Lung (tissue), 11 donors: ENCODE measurements at regions not wholly inside any gene's neighbourhood (a gene's known extent, or its start where the extent isn't known, plus 50 kb on each side); places are given as distances from the start of the nearest gene placed in this dataset.

ENCODE experiments used
- ATAC-seq: fragments of 200-7000 bp; cut with Tn5 transposase; one replicate; pipeline ENCODE4 v1.9.1; 2020; ENCODE audit warnings: moderate number of reproducible peaks; ENCODE audit not compliant: insufficient read depth, low FRiP score
- DNase-seq, 3 donors: peaks; one replicate each; pipeline ENCODE4 v3.0.0-alpha.2; 2013 to 2017
- H3K27ac ChIP-seq, 2 donors: one replicate each; pipeline ENCODE4 v1.5.1; 2013; ENCODE audit warnings: mild to moderate bottlenecking in 2 of 2, moderate library complexity in 2 of 2, control low read depth in 1 of 2, inconsistent platforms in 1 of 2, low read depth in 1 of 2, low read length in 1 of 2
- H3K27me3 ChIP-seq, 3 donors: one replicate each; pipeline ENCODE4 v1.5.1; 2013; ENCODE audit warnings: low read length in 2 of 3; ENCODE audit not compliant: control insufficient read depth in 3 of 3, insufficient read depth in 3 of 3
- H3K36me3 ChIP-seq, 4 donors: one replicate each; pipeline ENCODE4 v1.5.1; 2013; ENCODE audit warnings: low read length in 4 of 4, mild to moderate bottlenecking in 1 of 4, moderate library complexity in 1 of 4; ENCODE audit not compliant: control insufficient read depth in 4 of 4, insufficient read depth in 4 of 4
- H3K4me1 ChIP-seq, 5 donors: one replicate each; pipeline ENCODE4 v1.5.1; 2013; ENCODE audit warnings: low read length in 5 of 5, mild to moderate bottlenecking in 2 of 5, moderate library complexity in 1 of 5; ENCODE audit not compliant: control insufficient read depth in 5 of 5, insufficient read depth in 5 of 5
- H3K4me3 ChIP-seq: one replicate; pipeline ENCODE4 v1.5.1; 2013; ENCODE audit warnings: mild to moderate bottlenecking, control low read depth, moderate library complexity
- H3K9ac ChIP-seq, 2 donors: one replicate each; pipeline ENCODE4 v1.5.1; 2013; ENCODE audit warnings: low read length in 2 of 2, control low read depth in 1 of 2; ENCODE audit not compliant: insufficient read depth in 1 of 2
- H3K9me3 ChIP-seq, 4 donors: one replicate each; pipeline ENCODE4 v1.5.1; 2013; ENCODE audit warnings: low read length in 3 of 4, mild to moderate bottlenecking in 1 of 4, moderate library complexity in 1 of 4; ENCODE audit not compliant: control insufficient read depth in 4 of 4, insufficient read depth in 3 of 4
- WGBS, 2 donors: extraction: QIAGEN DNeasy Blood & Tissue Kit; methylation state at CpG; one replicate each; pipeline ENCODE4 v1.1.7; 2013; 5-methylcytosine and 5-hydroxymethylcytosine counted together
- TF ChIP-seq, protein P1 (sequence below): IDR thresholded peaks from 2 replicates; pipeline ENCODE4 v1.5.1; 2012; ENCODE audit warnings: mild to moderate bottlenecking; ENCODE audit errors: control extremely low read depth, extremely low read depth
- donor health status: control.
- donor health status: control.
- donor health status: Bipolar disorder and iron deficiency.
- donor health status: healthy.
- donor health status: DM: yes; HTN: yes; CAD: no.

GRCh38 chr7:38123494-38123893 lies 54.6 kb upstream of the STARD3NL start:
- ATAC-seq (no peak), DNase-seq (no peak)
- no peaks in the 10 kb centered on the region for H3K9me3 ChIP-seq
- no peak overlapping the region for H3K27ac ChIP-seq
- H3K4me3 ChIP-seq: no peak overlapping the region
- H3K9ac ChIP-seq: no peak overlapping the region
- TF ChIP-seq, protein P1, sequence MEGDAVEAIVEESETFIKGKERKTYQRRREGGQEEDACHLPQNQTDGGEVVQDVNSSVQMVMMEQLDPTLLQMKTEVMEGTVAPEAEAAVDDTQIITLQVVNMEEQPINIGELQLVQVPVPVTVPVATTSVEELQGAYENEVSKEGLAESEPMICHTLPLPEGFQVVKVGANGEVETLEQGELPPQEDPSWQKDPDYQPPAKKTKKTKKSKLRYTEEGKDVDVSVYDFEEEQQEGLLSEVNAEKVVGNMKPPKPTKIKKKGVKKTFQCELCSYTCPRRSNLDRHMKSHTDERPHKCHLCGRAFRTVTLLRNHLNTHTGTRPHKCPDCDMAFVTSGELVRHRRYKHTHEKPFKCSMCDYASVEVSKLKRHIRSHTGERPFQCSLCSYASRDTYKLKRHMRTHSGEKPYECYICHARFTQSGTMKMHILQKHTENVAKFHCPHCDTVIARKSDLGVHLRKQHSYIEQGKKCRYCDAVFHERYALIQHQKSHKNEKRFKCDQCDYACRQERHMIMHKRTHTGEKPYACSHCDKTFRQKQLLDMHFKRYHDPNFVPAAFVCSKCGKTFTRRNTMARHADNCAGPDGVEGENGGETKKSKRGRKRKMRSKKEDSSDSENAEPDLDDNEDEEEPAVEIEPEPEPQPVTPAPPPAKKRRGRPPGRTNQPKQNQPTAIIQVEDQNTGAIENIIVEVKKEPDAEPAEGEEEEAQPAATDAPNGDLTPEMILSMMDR: no peak
- 82% methylated on average over 3 of the region's 3 CpGs for WGBS, 2 donors
- H3K27me3 ChIP-seq: no peaks in the 10 kb centered on the region
- no peaks in the 10 kb centered on the region for H3K36me3 ChIP-seq
- no peaks in the 10 kb centered on the region for H3K4me1 ChIP-seq

DNA sequence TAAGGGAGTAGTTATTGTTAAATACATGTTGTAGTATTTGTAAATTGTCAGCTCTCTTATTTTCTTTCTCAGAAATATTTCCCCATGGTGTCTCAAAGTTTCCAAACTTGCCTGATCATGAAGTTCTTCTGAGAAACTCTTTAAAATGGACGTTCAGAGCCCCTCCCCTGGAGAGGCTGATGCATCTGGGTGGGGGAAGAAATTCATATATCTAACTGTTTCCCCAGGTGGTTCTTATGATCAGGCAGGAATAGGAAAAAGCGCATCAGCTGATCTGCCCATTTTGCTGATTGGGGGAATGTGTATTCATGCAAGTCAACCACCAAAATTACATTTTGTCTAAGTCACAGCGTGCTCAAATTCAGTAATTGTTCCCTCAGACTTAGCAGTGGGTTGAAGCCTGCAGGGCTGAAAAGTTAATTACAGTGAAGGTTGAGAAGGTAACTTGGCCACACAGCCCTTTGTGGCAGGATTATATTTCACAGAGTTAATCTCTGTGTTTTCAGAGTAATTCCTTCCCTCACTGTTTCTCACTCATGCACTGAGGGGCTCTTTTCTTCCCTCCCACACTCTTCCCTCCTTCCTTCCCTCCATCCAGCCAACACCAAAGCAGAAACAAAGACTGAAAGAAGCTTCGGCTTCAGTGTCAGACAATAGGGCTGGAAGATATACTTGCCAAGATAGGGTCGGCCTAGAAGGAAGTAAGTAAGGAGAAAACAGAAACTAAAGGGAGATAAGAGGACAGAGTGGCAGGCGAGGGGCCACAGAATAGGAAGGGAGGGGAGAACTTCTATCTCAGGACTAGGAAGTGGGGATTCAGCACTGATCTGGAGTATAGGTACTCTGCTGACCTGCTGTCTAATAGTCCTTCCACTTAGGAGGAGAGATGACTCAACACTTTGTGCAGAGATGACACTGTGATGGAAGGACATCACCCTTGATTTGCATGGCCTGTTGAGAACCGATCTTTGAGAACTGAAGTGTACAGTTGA lies 50.5 kb upstream of the STARD3NL start:
- TF ChIP-seq, protein P1: no peak
- ATAC-seq (no peak), DNase-seq (no peak)
- no peaks in the 10 kb centered on the region for H3K27me3 ChIP-seq
- H3K27ac ChIP-seq: no peak overlapping the region
- no peaks in the 10 kb centered on the region for H3K36me3 ChIP-seq
- no peak overlapping the region for H3K9ac ChIP-seq
- H3K9me3 ChIP-seq: no peaks in the 10 kb centered on the region
- 66 to 67% methylated on average over 7 of the region's 7 CpGs for WGBS, 2 donors
- H3K4me1 ChIP-seq: no peaks in the 10 kb centered on the region
- H3K4me3 ChIP-seq: no peak overlapping the region
